ENCODE measurements at regions not wholly inside any gene's neighbourhood (a gene's known extent, or its start where the extent isn't known, plus 50 kb on each side); places are given as distances from the start of the nearest gene placed in this dataset.

DNA sequence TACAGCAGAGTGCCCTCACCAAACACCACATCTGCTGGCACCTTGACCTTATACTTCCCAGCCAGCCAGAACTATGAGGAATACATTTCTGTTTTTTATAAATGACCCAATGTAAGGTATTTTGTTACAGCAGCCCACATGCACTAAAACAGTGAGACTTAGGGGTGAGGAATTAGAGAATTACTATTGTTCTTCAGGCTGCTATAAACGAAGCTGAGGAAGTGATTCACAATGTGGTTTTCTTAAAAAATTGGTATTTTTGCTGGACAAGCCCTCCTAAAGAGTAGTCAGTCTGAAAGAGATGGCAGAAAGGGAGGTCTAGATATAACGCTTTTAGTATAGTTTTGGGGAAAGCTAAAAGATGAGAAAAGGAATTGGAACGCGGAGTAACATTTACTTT, 101.0 kb downstream of the SLITRK6 start:
- TF ChIP-seq, protein P1, sequence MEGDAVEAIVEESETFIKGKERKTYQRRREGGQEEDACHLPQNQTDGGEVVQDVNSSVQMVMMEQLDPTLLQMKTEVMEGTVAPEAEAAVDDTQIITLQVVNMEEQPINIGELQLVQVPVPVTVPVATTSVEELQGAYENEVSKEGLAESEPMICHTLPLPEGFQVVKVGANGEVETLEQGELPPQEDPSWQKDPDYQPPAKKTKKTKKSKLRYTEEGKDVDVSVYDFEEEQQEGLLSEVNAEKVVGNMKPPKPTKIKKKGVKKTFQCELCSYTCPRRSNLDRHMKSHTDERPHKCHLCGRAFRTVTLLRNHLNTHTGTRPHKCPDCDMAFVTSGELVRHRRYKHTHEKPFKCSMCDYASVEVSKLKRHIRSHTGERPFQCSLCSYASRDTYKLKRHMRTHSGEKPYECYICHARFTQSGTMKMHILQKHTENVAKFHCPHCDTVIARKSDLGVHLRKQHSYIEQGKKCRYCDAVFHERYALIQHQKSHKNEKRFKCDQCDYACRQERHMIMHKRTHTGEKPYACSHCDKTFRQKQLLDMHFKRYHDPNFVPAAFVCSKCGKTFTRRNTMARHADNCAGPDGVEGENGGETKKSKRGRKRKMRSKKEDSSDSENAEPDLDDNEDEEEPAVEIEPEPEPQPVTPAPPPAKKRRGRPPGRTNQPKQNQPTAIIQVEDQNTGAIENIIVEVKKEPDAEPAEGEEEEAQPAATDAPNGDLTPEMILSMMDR (IDR thresholded peaks at IDR 0.05 in 8 of 11, conservative IDR thresholded peaks at IDR 0.05 in 3 of 11): no peak
- TF ChIP-seq POLR2A (IDR thresholded peaks at IDR 0.05): no peak
